Ectodermal cell (in vitro differentiated cells): ENCODE measurements at regions not wholly inside any gene's neighbourhood (a gene's known extent, or its start where the extent isn't known, plus 50 kb on each side); places are given as distances from the start of the nearest gene placed in this dataset.

ENCODE experiments used
- H3K27ac ChIP-seq: 2 replicates; pipeline ENCODE4 v1.7.0; 2013; ENCODE audit warnings: mild to moderate bottlenecking, low read depth, low read length; ENCODE audit not compliant: insufficient read depth, poor library complexity, severe bottlenecking
- H3K27me3 ChIP-seq: 2 replicates; pipeline ENCODE4 v1.7.0; 2013; ENCODE audit warnings: mild to moderate bottlenecking, low read length; ENCODE audit not compliant: insufficient read depth, control insufficient read depth, poor library complexity, severe bottlenecking
- H3K36me3 ChIP-seq: one replicate; pipeline ENCODE4 v1.7.0; 2013; ENCODE audit warnings: low read length; ENCODE audit not compliant: control insufficient read depth, insufficient read depth
- H3K4me1 ChIP-seq: one replicate; pipeline ENCODE4 v1.7.0; 2013; ENCODE audit warnings: low read length; ENCODE audit not compliant: control insufficient read depth, insufficient read depth
- H3K4me3 ChIP-seq: 2 replicates; pipeline ENCODE4 v1.7.0; 2013; ENCODE audit warnings: low read depth, low read length, control low read depth; ENCODE audit not compliant: insufficient read depth
- H3K9me3 ChIP-seq: 2 replicates; pipeline ENCODE4 v1.7.0; 2013; ENCODE audit warnings: mild to moderate bottlenecking, low read length, moderate library complexity; ENCODE audit not compliant: control insufficient read depth
- WGBS, 2 experiments: methylation state at CpG; one replicate each; pipeline ENCODE4 v1.1.7; 2013; ENCODE audit warnings: missing lambda C conversion rate in 2 of 2; 5-methylcytosine and 5-hydroxymethylcytosine counted together

GRCh38 chr4:81970454-81970853, 403.3 kb downstream of the HNRNPD start:
- no peaks in the 10 kb centered on the region for H3K36me3 ChIP-seq
- 93 to 100% methylated on average over 1 of the region's 1 CpG for WGBS, 2 experiments
- no peak overlapping the region for H3K4me3 ChIP-seq
- H3K9me3 ChIP-seq, result no peaks in the 10 kb centered on the region
- H3K4me1 ChIP-seq, result no peaks in the 10 kb centered on the region
- H3K27ac ChIP-seq, result no peak overlapping the region
- H3K27me3 ChIP-seq, result no peaks in the 10 kb centered on the region

GRCh38 chr4:81966676-81967075, 407.1 kb downstream of the HNRNPD start:
- Histone ChIP-seq H3K36me3 (no peaks in the 10 kb centered on the region), H3K9me3 (no peaks in the 10 kb centered on the region), H3K27me3 (no peaks in the 10 kb centered on the region), H3K27ac (no peak overlapping the region), H3K4me3 (no peak overlapping the region), H3K4me1 (peaks cover 5% of the 10 kb centered on the region)
- 97 to 100% methylated on average over 2 of the region's 2 CpGs for WGBS, 2 experiments

- H3K9me3 ChIP-seq, result no peaks in the 10 kb centered on the region
- WGBS, 2 experiments, result 88 to 96% methylated on average over 3 to 5 of the region's 5 CpGs
- H3K27me3 ChIP-seq, result no peaks in the 10 kb centered on the region
Measured at GRCh38 chr4:81965911-81966310, 407.9 kb downstream of the HNRNPD start.

GRCh38 chr4:81965454-81965853, 408.3 kb downstream of the HNRNPD start:
- H3K36me3 ChIP-seq, result no peaks in the 10 kb centered on the region
- 83% methylated on average over 1 of the region's 1 CpG; no CpG with 5 or more reads in 1 of the 2 experiments for WGBS, 2 experiments

More at GRCh38 chr4:81965911-81966310, 407.9 kb downstream of the HNRNPD start:
- H3K36me3 ChIP-seq, result no peaks in the 10 kb centered on the region
- no peak overlapping the region for H3K4me3 ChIP-seq
- peaks cover 5% of the 10 kb centered on the region for H3K4me1 ChIP-seq
- no peak overlapping the region for H3K27ac ChIP-seq

GRCh38 chr4:81963763-81964020, 410.1 kb downstream of the HNRNPD start:
- Histone ChIP-seq H3K4me3 (no peak overlapping the region), H3K4me1 (peaks cover 5% of the 10 kb centered on the region), H3K27me3 (no peaks in the 10 kb centered on the region), H3K36me3 (no peaks in the 10 kb centered on the region), H3K9me3 (no peaks in the 10 kb centered on the region), H3K27ac (no peak overlapping the region)

More at GRCh38 chr4:81965454-81965853, 408.3 kb downstream of the HNRNPD start:
- no peaks in the 10 kb centered on the region for H3K9me3 ChIP-seq
- peaks cover 5% of the 10 kb centered on the region for H3K4me1 ChIP-seq
- H3K27ac ChIP-seq, result no peak overlapping the region
- no peaks in the 10 kb centered on the region for H3K27me3 ChIP-seq
- no peak overlapping the region for H3K4me3 ChIP-seq

GRCh38 chr4:81963015-81963762, 410.6 kb downstream of the HNRNPD start:
- H3K36me3 ChIP-seq, result no peaks in the 10 kb centered on the region
- H3K27ac ChIP-seq, result no peak overlapping the region

GRCh38 chr4:81960961-81961360, 412.8 kb downstream of the HNRNPD start:
- Histone ChIP-seq H3K4me3 (no peak overlapping the region), H3K36me3 (no peaks in the 10 kb centered on the region), H3K9me3 (no peaks in the 10 kb centered on the region), H3K4me1 (peaks cover 5% of the 10 kb centered on the region), H3K27ac (no peak overlapping the region), H3K27me3 (no peaks in the 10 kb centered on the region)
- 91 to 93% methylated on average over 3 to 4 of the region's 4 CpGs for WGBS, 2 experiments

More at GRCh38 chr4:81963015-81963762, 410.6 kb downstream of the HNRNPD start:
- Histone ChIP-seq H3K9me3 (no peaks in the 10 kb centered on the region), H3K4me3 (no peak overlapping the region), H3K4me1 (peaks cover 5% of the 10 kb centered on the region), H3K27me3 (no peaks in the 10 kb centered on the region)
- 83 to 93% methylated on average over 1 of the region's 1 CpG for WGBS, 2 experiments

GRCh38 chr4:81954271-81954670, 419.5 kb downstream of the HNRNPD start:
- Histone ChIP-seq H3K27ac (no peak overlapping the region), H3K36me3 (no peaks in the 10 kb centered on the region), H3K27me3 (no peaks in the 10 kb centered on the region), H3K4me3 (no peak overlapping the region), H3K9me3 (no peaks in the 10 kb centered on the region), H3K4me1 (no peaks in the 10 kb centered on the region)
- 78 to 88% methylated on average over 3 of the region's 3 CpGs for WGBS, 2 experiments

- Histone ChIP-seq H3K36me3 (no peaks in the 10 kb centered on the region), H3K27ac (no peak overlapping the region), H3K9me3 (no peaks in the 10 kb centered on the region), H3K4me3 (no peak overlapping the region), H3K4me1 (no peaks in the 10 kb centered on the region), H3K27me3 (no peaks in the 10 kb centered on the region)
- 93 to 94% methylated on average over 3 of the region's 3 CpGs for WGBS, 2 experiments
Measured at GRCh38 chr4:81951891-81952455, 421.8 kb downstream of the HNRNPD start.

- WGBS, 2 experiments, result 71 to 76% methylated on average over 3 to 4 of the region's 4 CpGs
- Histone ChIP-seq H3K27me3 (no peaks in the 10 kb centered on the region), H3K9me3 (no peaks in the 10 kb centered on the region), H3K27ac (no peak overlapping the region), H3K4me1 (no peaks in the 10 kb centered on the region), H3K4me3 (no peak overlapping the region), H3K36me3 (no peaks in the 10 kb centered on the region)
Measured at GRCh38 chr4:81946996-81947395, 426.8 kb downstream of the HNRNPD start.
